ENCODE measurements at regions not wholly inside any gene's neighbourhood (a gene's known extent, or its start where the extent isn't known, plus 50 kb on each side); places are given as distances from the start of the nearest gene placed in this dataset.
A peak's percentile ranks its signal among the peaks of the same experiment; 100 is the strongest.

DNA sequence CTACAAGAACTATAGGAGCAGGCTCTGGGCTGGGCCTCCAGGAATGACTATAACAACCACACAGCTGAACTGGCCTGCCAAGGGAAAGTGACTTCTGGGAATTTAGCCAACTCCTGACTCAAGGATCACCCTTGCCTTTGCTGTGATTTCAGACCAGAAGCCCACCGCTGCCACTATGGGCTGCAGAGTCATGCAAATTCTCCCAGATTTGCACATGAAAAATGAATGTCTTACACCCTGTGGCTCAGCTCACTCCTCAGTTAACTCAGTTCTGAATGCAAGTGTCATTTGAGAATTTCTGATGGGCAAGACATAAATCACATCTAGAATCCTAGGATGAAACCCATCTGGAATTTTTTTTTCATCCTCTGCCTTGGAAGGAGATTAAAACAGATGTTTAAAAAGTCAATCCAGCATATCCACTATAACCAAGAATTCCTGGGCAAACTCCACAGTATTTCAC is 186.5 kb upstream of the BET1 start:
- H3K27me3 Mint-ChIP-seq (ENCODE audit: insufficient read depth, low read depth, poor library complexity), result no peaks in the 10 kb centered on the region
- Histone ChIP-seq H3K9me2 (ENCODE audit: insufficient read depth) (0 out of 2 replicates have a peak, but pooled peaks cover 6% of the 10 kb centered on the region), H3K4me3 (no peak overlapping the region; the same call in 1 of the 2 replicates), H3K36me3 (ENCODE audit: insufficient read depth) (no peaks in the 10 kb centered on the region), H3K4me1 (ENCODE audit: insufficient read depth) (no peaks in the 10 kb centered on the region), H3K27ac (ENCODE audit: low read depth) (peak overlapping the region; percentile 35; the same call in 1 of the 2 replicates), H3F3A (replicated peaks; ENCODE audit: low read depth) (no peaks in the 10 kb centered on the region), H3K79me2 (replicated peaks; ENCODE audit: insufficient read depth) (no peaks in the 10 kb centered on the region), H3K27me3 (ENCODE audit: insufficient read depth) (no peaks in the 10 kb centered on the region), H2AFZ (peak overlapping the region; percentile 11; the same call in 1 of the 2 replicates), H4K20me1 (replicated peaks; ENCODE audit: insufficient read depth) (no peaks in the 10 kb centered on the region), H3K4me2 (peak overlapping the region; percentile 58)
- peaks cover 5% of the 10 kb centered on the region; the same call in 2 of the 3 replicates for H3K36me3 Mint-ChIP-seq (ENCODE audit: low read depth)
- ATAC-seq, result no peak
- H3K4me3 Mint-ChIP-seq, result no peak overlapping the region
- peaks cover 11% of the 10 kb centered on the region for H3K4me1 Mint-ChIP-seq
- no peaks in the 10 kb centered on the region; the same call in 2 of the 3 replicates for H3K9me3 Mint-ChIP-seq
- 0 out of 2 replicates have a peak overlapping the region, but pooled peaks have one; percentile 33 for H3K27ac Mint-ChIP-seq
- TF ChIP-seq ZNF331 (CRISPR knock-in tag; IDR thresholded peaks at IDR 0.05; ENCODE audit: low read depth) (no peak), EZH2 (IDR thresholded peaks at IDR 0.05; ENCODE audit: low read depth, unreplicated experiment) (no peak), POLR2AphosphoS5 (IDR thresholded peaks at IDR 0.05; ENCODE audit: low read depth) (no peak), ZNF462 (CRISPR knock-in tag; IDR thresholded peaks at IDR 0.05) (no peak), CREB1 (CRISPR knock-in tag; IDR thresholded peaks at IDR 0.05; ENCODE audit: low read depth) (no peak), NANOG (IDR thresholded peaks at IDR 0.05; ENCODE audit: borderline replicate concordance) (no peak), REST (IDR thresholded peaks at IDR 0.05; ENCODE audit: unreplicated experiment) (no peak), ZNF114 (CRISPR knock-in tag; IDR thresholded peaks at IDR 0.05) (no peak), STAT1 (IDR thresholded peaks at IDR 0.05; ENCODE audit: unreplicated experiment) (no peak), EZH2phosphoT487 (IDR thresholded peaks at IDR 0.05; ENCODE audit: unreplicated experiment) (no peak), JUNB (IDR thresholded peaks at IDR 0.05; ENCODE audit: unreplicated experiment) (no peak)
- TF ChIP-seq, protein P1, sequence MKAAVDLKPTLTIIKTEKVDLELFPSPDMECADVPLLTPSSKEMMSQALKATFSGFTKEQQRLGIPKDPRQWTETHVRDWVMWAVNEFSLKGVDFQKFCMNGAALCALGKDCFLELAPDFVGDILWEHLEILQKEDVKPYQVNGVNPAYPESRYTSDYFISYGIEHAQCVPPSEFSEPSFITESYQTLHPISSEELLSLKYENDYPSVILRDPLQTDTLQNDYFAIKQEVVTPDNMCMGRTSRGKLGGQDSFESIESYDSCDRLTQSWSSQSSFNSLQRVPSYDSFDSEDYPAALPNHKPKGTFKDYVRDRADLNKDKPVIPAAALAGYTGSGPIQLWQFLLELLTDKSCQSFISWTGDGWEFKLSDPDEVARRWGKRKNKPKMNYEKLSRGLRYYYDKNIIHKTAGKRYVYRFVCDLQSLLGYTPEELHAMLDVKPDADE (IDR thresholded peaks at IDR 0.05), result no peak
- TF ChIP-seq, protein P2, sequence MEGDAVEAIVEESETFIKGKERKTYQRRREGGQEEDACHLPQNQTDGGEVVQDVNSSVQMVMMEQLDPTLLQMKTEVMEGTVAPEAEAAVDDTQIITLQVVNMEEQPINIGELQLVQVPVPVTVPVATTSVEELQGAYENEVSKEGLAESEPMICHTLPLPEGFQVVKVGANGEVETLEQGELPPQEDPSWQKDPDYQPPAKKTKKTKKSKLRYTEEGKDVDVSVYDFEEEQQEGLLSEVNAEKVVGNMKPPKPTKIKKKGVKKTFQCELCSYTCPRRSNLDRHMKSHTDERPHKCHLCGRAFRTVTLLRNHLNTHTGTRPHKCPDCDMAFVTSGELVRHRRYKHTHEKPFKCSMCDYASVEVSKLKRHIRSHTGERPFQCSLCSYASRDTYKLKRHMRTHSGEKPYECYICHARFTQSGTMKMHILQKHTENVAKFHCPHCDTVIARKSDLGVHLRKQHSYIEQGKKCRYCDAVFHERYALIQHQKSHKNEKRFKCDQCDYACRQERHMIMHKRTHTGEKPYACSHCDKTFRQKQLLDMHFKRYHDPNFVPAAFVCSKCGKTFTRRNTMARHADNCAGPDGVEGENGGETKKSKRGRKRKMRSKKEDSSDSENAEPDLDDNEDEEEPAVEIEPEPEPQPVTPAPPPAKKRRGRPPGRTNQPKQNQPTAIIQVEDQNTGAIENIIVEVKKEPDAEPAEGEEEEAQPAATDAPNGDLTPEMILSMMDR (conservative IDR thresholded peaks at IDR 0.05; ENCODE audit: low read depth in 2 of 2), result no peak
- DNase-seq (ENCODE audit: low spot score), result no peak
